HEK293T (cell line): ENCODE measurements at regions not wholly inside any gene's neighbourhood (a gene's known extent, or its start where the extent isn't known, plus 50 kb on each side); places are given as distances from the start of the nearest gene placed in this dataset.

Source experiments
- ARNT ChIP-seq: fragments of 450-650 bp; IDR thresholded peaks from 2 replicates; pipeline ENCODE4 v1.6.1; 2017; ENCODE audit warnings: mild to moderate bottlenecking
- ELF4 ChIP-seq: fragments of 450-650 bp; IDR thresholded peaks from 2 replicates; pipeline ENCODE4 v1.6.1; 2017; ENCODE audit warnings: antibody characterized with exemption
- FOXA1 ChIP-seq: fragments of 450-650 bp; IDR thresholded peaks from 2 replicates; pipeline ENCODE4 v1.6.1; 2016; ENCODE audit warnings: mild to moderate bottlenecking
- FOXK2 ChIP-seq: fragments of 450-650 bp; IDR thresholded peaks from 2 replicates; pipeline ENCODE4 v1.6.1; 2016; ENCODE audit warnings: mild to moderate bottlenecking
- FOXM1 ChIP-seq: fragments of 450-650 bp; IDR thresholded peaks from 2 replicates; pipeline ENCODE4 v1.6.1; 2017; ENCODE audit warnings: mild to moderate bottlenecking, borderline replicate concordance
- HDGF ChIP-seq: fragments of 450-650 bp; IDR thresholded peaks from 2 replicates; pipeline ENCODE4 v1.6.1; 2017; ENCODE audit warnings: antibody characterized with exemption, borderline replicate concordance
- LEF1 ChIP-seq: fragments of 450-650 bp; IDR thresholded peaks from 2 replicates; pipeline ENCODE4 v1.6.1; 2017; ENCODE audit warnings: mild to moderate bottlenecking, borderline replicate concordance
- SP1 ChIP-seq: fragments of 450-650 bp; IDR thresholded peaks from 2 replicates; pipeline ENCODE4 v1.6.1; 2017
- SUZ12 ChIP-seq: fragments of 450-650 bp; IDR thresholded peaks from 2 replicates; pipeline ENCODE4 v1.6.1; 2016; ENCODE audit warnings: mild to moderate bottlenecking
- TARDBP ChIP-seq: fragments of 450-650 bp; IDR thresholded peaks from 2 replicates; pipeline ENCODE4 v1.6.1; 2016
- TF ChIP-seq, protein P1 (sequence below): fragments of 450-650 bp; IDR thresholded peaks from 2 replicates; pipeline ENCODE4 v1.6.1; 2016

DNA sequence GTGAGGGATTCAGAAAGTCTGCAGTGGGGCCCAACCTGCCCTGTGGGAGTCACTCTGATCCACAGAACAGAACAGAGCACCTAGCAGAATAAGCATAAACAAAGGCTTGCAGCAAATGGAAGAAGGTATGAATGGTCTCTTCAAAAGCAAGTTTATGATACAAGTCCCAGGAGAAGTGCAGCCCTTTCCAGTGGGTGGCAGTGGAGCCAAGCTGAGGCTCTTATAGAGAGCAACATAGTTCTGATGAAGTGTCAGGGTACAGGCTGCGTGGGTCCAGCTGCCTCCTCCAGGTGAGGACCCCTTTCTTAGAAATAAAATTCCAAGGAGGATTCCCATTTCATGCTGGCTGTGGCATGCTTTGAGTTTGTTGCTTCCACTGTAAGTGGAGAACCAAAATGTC, 88.8 kb upstream of the PAK3 start:
- no peak for TF ChIP-seq FOXK2
- TF ChIP-seq ELF4 = no peak
- TF ChIP-seq ARNT = no peak
- no peak for TF ChIP-seq TARDBP
- no peak for TF ChIP-seq SUZ12
- no peak for TF ChIP-seq SP1
- no peak for TF ChIP-seq FOXM1
- no peak for TF ChIP-seq LEF1
- TF ChIP-seq FOXA1 = no peak
- TF ChIP-seq, protein P1, sequence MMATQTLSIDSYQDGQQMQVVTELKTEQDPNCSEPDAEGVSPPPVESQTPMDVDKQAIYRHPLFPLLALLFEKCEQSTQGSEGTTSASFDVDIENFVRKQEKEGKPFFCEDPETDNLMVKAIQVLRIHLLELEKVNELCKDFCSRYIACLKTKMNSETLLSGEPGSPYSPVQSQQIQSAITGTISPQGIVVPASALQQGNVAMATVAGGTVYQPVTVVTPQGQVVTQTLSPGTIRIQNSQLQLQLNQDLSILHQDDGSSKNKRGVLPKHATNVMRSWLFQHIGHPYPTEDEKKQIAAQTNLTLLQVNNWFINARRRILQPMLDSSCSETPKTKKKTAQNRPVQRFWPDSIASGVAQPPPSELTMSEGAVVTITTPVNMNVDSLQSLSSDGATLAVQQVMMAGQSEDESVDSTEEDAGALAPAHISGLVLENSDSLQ = no peak
- TF ChIP-seq HDGF = no peak
